ENCODE measurements at regions not wholly inside any gene's neighbourhood (a gene's known extent, or its start where the extent isn't known, plus 50 kb on each side); places are given as distances from the start of the nearest gene placed in this dataset.

- no peaks in the 10 kb centered on the region for H3K36me3 ChIP-seq (replicated peaks; ENCODE audit: low read depth, low read length)
- H3K9ac ChIP-seq (ENCODE audit: low read length), result no peak overlapping the region
- TF ChIP-seq EZH2phosphoT487 (IDR thresholded peaks at IDR 0.05; ENCODE audit: low read depth), result no peak
- TF ChIP-seq CTCF (IDR thresholded peaks at IDR 0.05; ENCODE audit: low read depth, low read length), result no peak
- no peak overlapping the region for H3K4me3 ChIP-seq (ENCODE audit: low read length)
- H3K27me3 ChIP-seq (ENCODE audit: low read depth, low read length), result no peaks in the 10 kb centered on the region
- H3K4me1 ChIP-seq (ENCODE audit: low read length), result peaks cover 65% of the 10 kb centered on the region
- H3K9me3 ChIP-seq (ENCODE audit: insufficient read depth, low read length), result no peaks in the 10 kb centered on the region
- H3K4me2 ChIP-seq (ENCODE audit: low read length), result peak overlapping the region; percentile 16; the same call in 1 of the 2 replicates
- no peak overlapping the region for H2AFZ ChIP-seq (ENCODE audit: low read depth, low read length)
- H3K27ac ChIP-seq (ENCODE audit: low read length), result no peak overlapping the region
- H4K20me1 ChIP-seq (ENCODE audit: insufficient read depth, low read length), result no peaks in the 10 kb centered on the region
- H3K79me2 ChIP-seq (ENCODE audit: low read length), result no peaks in the 10 kb centered on the region
Observed at GRCh38 chr3:102000620-102001209, 151.4 kb downstream of the NFKBIZ start.

- no peaks in the 10 kb centered on the region for H3K27me3 ChIP-seq (ENCODE audit: low read depth, low read length)
- H3K4me1 ChIP-seq (ENCODE audit: low read length), result peaks cover 52% of the 10 kb centered on the region
- H3K4me2 ChIP-seq (ENCODE audit: low read length), result no peak overlapping the region
- H3K79me2 ChIP-seq (ENCODE audit: low read length), result no peaks in the 10 kb centered on the region
- H3K9me3 ChIP-seq (ENCODE audit: insufficient read depth, low read length), result no peaks in the 10 kb centered on the region
- H3K36me3 ChIP-seq (replicated peaks; ENCODE audit: low read depth, low read length), result no peaks in the 10 kb centered on the region
- TF ChIP-seq CTCF (IDR thresholded peaks at IDR 0.05; ENCODE audit: low read depth, low read length), result no peak
- TF ChIP-seq EZH2phosphoT487 (IDR thresholded peaks at IDR 0.05; ENCODE audit: low read depth), result no peak
- H2AFZ ChIP-seq (ENCODE audit: low read depth, low read length), result no peak overlapping the region
- no peak overlapping the region for H3K9ac ChIP-seq (ENCODE audit: low read length)
- no peak overlapping the region for H3K4me3 ChIP-seq (ENCODE audit: low read length)
- H3K27ac ChIP-seq (ENCODE audit: low read length), result no peak overlapping the region
- H4K20me1 ChIP-seq (ENCODE audit: insufficient read depth, low read length), result no peaks in the 10 kb centered on the region
Observed at GRCh38 chr3:102002056-102002455, 152.7 kb downstream of the NFKBIZ start.

DNA sequence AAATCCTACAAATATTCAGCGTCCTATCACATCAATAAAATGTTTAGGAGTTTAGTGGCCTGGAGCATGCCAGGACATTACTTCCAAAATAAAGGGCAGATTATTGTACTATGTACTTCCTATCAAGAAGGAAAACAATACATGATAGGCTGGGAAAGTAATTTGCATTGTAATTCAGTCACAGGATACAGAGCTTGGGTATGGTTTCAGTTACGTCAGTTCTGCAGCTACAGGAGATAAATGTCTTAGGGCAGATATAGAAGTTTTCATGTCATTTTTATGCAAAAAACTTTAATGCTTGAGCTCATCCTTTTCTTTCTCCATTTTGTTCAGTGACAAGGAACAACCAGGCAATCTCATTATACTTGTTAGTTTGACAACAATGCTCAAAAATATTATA lies 155.2 kb downstream of the NFKBIZ start:
- Histone ChIP-seq H3K4me3 (ENCODE audit: low read length) (no peak overlapping the region), H3K4me1 (ENCODE audit: low read length) (peaks cover 27% of the 10 kb centered on the region), H3K36me3 (replicated peaks; ENCODE audit: low read depth, low read length) (no peaks in the 10 kb centered on the region), H3K9me3 (ENCODE audit: insufficient read depth, low read length) (no peaks in the 10 kb centered on the region), H3K27me3 (ENCODE audit: low read depth, low read length) (no peaks in the 10 kb centered on the region), H4K20me1 (ENCODE audit: insufficient read depth, low read length) (no peaks in the 10 kb centered on the region), H3K79me2 (ENCODE audit: low read length) (no peaks in the 10 kb centered on the region), H3K27ac (ENCODE audit: low read length) (no peak overlapping the region), H2AFZ (ENCODE audit: low read depth, low read length) (no peak overlapping the region), H3K4me2 (ENCODE audit: low read length) (no peak overlapping the region), H3K9ac (ENCODE audit: low read length) (no peak overlapping the region)
- no peak for TF ChIP-seq CTCF (IDR thresholded peaks at IDR 0.05; ENCODE audit: low read depth, low read length)
- TF ChIP-seq EZH2phosphoT487 (IDR thresholded peaks at IDR 0.05; ENCODE audit: low read depth), result no peak

DNA sequence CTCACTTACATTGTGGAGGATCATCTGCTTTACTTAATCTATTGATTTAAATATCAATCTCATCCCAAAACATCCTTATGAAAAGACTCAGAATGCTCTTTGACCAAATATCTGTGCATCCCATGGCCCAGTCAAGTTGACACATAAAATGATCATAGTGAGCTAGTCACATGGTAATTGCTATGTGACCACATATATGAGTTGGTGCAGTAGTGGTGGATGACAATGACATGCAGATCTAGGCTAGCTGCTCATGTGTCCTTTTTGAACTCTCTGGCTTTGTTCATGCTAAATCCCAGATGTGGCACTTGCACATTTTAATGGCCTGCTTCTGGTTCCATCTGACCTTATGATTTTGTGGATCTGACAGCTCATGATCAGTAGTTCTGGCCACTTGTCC lies 156.2 kb downstream of the NFKBIZ start:
- H3K9me3 ChIP-seq (ENCODE audit: insufficient read depth, low read length), result no peaks in the 10 kb centered on the region
- no peaks in the 10 kb centered on the region for H4K20me1 ChIP-seq (ENCODE audit: insufficient read depth, low read length)
- no peak overlapping the region for H3K9ac ChIP-seq (ENCODE audit: low read length)
- no peak for TF ChIP-seq CTCF (IDR thresholded peaks at IDR 0.05; ENCODE audit: low read depth, low read length)
- TF ChIP-seq EZH2phosphoT487 (IDR thresholded peaks at IDR 0.05; ENCODE audit: low read depth), result no peak
- no peak overlapping the region for H2AFZ ChIP-seq (ENCODE audit: low read depth, low read length)
- no peaks in the 10 kb centered on the region for H3K27me3 ChIP-seq (ENCODE audit: low read depth, low read length)
- H3K27ac ChIP-seq (ENCODE audit: low read length), result no peak overlapping the region
- no peaks in the 10 kb centered on the region for H3K79me2 ChIP-seq (ENCODE audit: low read length)
- no peak overlapping the region for H3K4me2 ChIP-seq (ENCODE audit: low read length)
- H3K4me1 ChIP-seq (ENCODE audit: low read length), result peaks cover 17% of the 10 kb centered on the region
- no peaks in the 10 kb centered on the region for H3K36me3 ChIP-seq (replicated peaks; ENCODE audit: low read depth, low read length)
- H3K4me3 ChIP-seq (ENCODE audit: low read length), result no peak overlapping the region
